ENCODE measurements at regions not wholly inside any gene's neighbourhood (a gene's known extent, or its start where the extent isn't known, plus 50 kb on each side); places are given as distances from the start of the nearest gene placed in this dataset.
A peak's percentile ranks its signal among the peaks of the same experiment; 100 is the strongest.
"Not testable (repeated sequence)": the region's sequence is repeated elsewhere in the genome, so short reads cannot be mapped to it uniquely, and the experiment has no call there.

GRCh38 chr4:86482306-86483172 is 111.6 kb upstream of the PTPN13 start:
- no peak for DNase-seq

- no peak for DNase-seq
These were observed 111.0 kb upstream of the PTPN13 start for GRCh38 chr4:86483173-86483490.

GRCh38 chr4:86483773-86484172 is 110.3 kb upstream of the PTPN13 start:
- DNase-seq = no peak

GRCh38 chr4:86484241-86484640 is 109.9 kb upstream of the PTPN13 start:
- DNase-seq = no peak

GRCh38 chr4:86487738-86488348 is 106.3 kb upstream of the PTPN13 start:
- no peak for DNase-seq

- no peak for DNase-seq
These were observed 100.7 kb upstream of the PTPN13 start for GRCh38 chr4:86493460-86493859.

- peak; percentile 2 to 46 for DNase-seq
These were observed 97.7 kb upstream of the PTPN13 start for GRCh38 chr4:86496094-86497080.

- no peak for DNase-seq
These were observed 97.0 kb upstream of the PTPN13 start for GRCh38 chr4:86497131-86497530.

- peak; percentile 3 to 44 for DNase-seq
These were observed 95.9 kb upstream of the PTPN13 start for GRCh38 chr4:86497980-86498862.

- DNase-seq = no peak
These were observed 95.3 kb upstream of the PTPN13 start for GRCh38 chr4:86498863-86499166.

GRCh38 chr4:86500527-86500926 is 93.6 kb upstream of the PTPN13 start:
- no peak for DNase-seq

GRCh38 chr4:86502081-86502480 is 92.0 kb upstream of the PTPN13 start:
- DNase-seq = no peak

- no peak for DNase-seq
These were observed 87.5 kb upstream of the PTPN13 start for GRCh38 chr4:86506591-86506990.

GRCh38 chr4:86508436-86508835 is 85.7 kb upstream of the PTPN13 start:
- DNase-seq = peak in 1 of 2 donors; percentile 24

- DNase-seq = no peak
These were observed 82.5 kb upstream of the PTPN13 start for GRCh38 chr4:86511590-86511989.

- DNase-seq = no peak
These were observed 81.5 kb upstream of the PTPN13 start for GRCh38 chr4:86512631-86513030.

- DNase-seq = not testable (repeated sequence)
These were observed 78.2 kb upstream of the PTPN13 start for GRCh38 chr4:86515963-86516362.

GRCh38 chr4:86521373-86521969 is 72.6 kb upstream of the PTPN13 start:
- no peak for DNase-seq

GRCh38 chr4:86522349-86522748 is 71.8 kb upstream of the PTPN13 start:
- DNase-seq = peak in 1 of 2 donors; percentile 8

- DNase-seq = no peak
These were observed 70.8 kb upstream of the PTPN13 start for GRCh38 chr4:86523333-86523732.

GRCh38 chr4:86527713-86528112 is 66.4 kb upstream of the PTPN13 start:
- DNase-seq = not testable (repeated sequence)

GRCh38 chr4:86529436-86529835 is 64.7 kb upstream of the PTPN13 start:
- no peak for DNase-seq
